ENCODE measurements at regions not wholly inside any gene's neighbourhood (a gene's known extent, or its start where the extent isn't known, plus 50 kb on each side); places are given as distances from the start of the nearest gene placed in this dataset.

DNA sequence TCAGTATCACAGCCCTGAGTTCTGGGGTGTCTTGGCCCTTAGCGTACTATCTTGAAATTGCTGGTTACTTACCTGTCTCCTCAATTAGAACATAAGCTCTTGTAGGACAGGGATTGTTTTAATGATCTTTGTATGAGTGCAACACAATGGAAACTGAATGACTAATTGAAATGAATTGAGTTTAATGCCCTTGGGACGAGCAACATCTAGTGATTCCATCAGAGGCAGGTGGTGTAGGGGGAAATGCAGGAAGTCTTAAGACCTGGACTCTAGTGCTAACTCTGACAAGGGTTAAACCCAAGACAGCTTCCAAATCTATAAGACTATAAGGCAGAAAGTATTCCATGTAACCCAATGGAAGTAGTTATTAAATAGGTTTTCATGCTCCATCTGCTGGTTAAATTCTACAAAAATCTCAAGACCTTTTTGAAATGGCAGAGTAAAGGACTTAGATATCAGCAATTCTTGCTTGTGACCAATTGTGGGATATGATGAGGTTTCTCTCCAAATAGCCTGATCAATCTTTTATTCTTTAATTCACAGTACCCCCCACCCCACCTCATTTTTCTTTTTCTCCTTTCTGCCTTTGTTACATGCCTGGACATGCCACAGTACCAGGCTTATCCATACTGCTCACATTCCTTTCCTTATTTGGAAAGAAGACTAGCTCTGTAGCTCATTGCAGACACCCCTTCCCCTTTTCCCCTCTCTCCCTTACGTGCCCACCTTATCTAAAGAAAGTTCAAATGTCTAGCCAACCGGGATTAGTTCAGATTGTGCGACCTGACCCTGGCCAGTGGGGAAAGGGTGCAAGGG is 340.8 kb downstream of the PAPSS1 start:
- H3K27ac ChIP-seq, result no peak overlapping the region
- no peak for DNase-seq
- TF ChIP-seq, protein P1, sequence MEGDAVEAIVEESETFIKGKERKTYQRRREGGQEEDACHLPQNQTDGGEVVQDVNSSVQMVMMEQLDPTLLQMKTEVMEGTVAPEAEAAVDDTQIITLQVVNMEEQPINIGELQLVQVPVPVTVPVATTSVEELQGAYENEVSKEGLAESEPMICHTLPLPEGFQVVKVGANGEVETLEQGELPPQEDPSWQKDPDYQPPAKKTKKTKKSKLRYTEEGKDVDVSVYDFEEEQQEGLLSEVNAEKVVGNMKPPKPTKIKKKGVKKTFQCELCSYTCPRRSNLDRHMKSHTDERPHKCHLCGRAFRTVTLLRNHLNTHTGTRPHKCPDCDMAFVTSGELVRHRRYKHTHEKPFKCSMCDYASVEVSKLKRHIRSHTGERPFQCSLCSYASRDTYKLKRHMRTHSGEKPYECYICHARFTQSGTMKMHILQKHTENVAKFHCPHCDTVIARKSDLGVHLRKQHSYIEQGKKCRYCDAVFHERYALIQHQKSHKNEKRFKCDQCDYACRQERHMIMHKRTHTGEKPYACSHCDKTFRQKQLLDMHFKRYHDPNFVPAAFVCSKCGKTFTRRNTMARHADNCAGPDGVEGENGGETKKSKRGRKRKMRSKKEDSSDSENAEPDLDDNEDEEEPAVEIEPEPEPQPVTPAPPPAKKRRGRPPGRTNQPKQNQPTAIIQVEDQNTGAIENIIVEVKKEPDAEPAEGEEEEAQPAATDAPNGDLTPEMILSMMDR (IDR thresholded peaks at IDR 0.05), result no peak
- intact Hi-C loops (cut with DNase I; ENCODE audit: low total_unique reads), result no loop called here
- H3K4me1 ChIP-seq, result no peaks in the 10 kb centered on the region
- H3K27me3 ChIP-seq, result no peaks in the 10 kb centered on the region
- H3K4me3 ChIP-seq, result no peak overlapping the region
- no peaks in the 10 kb centered on the region for H3K9me3 ChIP-seq
- no peaks in the 10 kb centered on the region for H3K36me3 ChIP-seq

GRCh38 chr4:107376293-107376692 is 340.2 kb upstream of the DKK2 start:
- H3K9me3 ChIP-seq, result no peaks in the 10 kb centered on the region
- no peaks in the 10 kb centered on the region for H3K27me3 ChIP-seq
- H3K4me1 ChIP-seq, result no peaks in the 10 kb centered on the region
- TF ChIP-seq, protein P1 (IDR thresholded peaks at IDR 0.05), result no peak
- H3K27ac ChIP-seq, result no peak overlapping the region
- H3K36me3 ChIP-seq, result no peaks in the 10 kb centered on the region
- no peak overlapping the region for H3K4me3 ChIP-seq
- intact Hi-C loops (cut with DNase I; ENCODE audit: low total_unique reads), result no loop called here
- no peak for DNase-seq

GRCh38 chr4:107366900-107367299 is 330.8 kb upstream of the DKK2 start:
- H3K9me3 ChIP-seq, result no peaks in the 10 kb centered on the region
- no peak for DNase-seq
- intact Hi-C loops (cut with DNase I; ENCODE audit: low total_unique reads), result no loop called here
- no peak overlapping the region for H3K27ac ChIP-seq
- no peaks in the 10 kb centered on the region for H3K36me3 ChIP-seq
- H3K4me1 ChIP-seq, result no peaks in the 10 kb centered on the region
- TF ChIP-seq, protein P1 (IDR thresholded peaks at IDR 0.05), result no peak
- no peaks in the 10 kb centered on the region for H3K27me3 ChIP-seq
- no peak overlapping the region for H3K4me3 ChIP-seq

DNA sequence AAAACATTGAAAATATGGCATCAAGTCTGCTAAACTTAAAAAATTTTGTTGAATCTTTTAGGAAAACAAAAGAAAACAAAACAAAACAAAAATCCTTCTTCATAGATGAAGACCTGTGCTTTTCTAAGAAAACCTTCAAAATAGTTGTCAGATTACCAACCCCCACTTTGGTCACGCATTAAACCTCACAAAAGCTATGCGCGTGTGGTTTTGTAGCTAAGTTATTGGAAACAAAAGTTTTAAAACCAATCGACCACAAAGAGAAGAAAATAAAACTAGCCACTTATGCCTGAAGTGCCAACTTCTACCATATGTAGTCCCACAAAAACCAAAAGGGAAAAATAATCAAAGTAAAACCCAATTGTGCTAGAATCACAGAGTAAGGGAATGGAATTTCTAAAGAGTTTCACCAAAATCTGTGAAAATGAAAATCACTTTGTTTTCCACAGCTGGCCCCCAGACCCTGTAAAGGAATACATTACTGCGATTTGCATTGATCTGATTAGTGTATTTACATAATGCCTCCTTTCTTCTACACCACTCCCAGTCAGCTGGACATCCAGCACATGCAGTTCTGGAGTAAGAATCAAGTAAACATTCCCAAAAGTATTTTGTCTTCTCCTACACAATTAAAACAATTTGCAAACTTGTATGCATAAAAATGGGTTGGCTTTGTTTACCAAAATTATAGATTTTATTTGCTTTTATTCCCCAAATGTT is 330.1 kb upstream of the DKK2 start:
- DNase-seq, result no peak
- TF ChIP-seq, protein P1 (IDR thresholded peaks at IDR 0.05), result no peak
- intact Hi-C loops (cut with DNase I; ENCODE audit: low total_unique reads), result no loop called here
- H3K27me3 ChIP-seq, result no peaks in the 10 kb centered on the region
- H3K4me3 ChIP-seq, result no peak overlapping the region
- no peak overlapping the region for H3K27ac ChIP-seq
- no peaks in the 10 kb centered on the region for H3K4me1 ChIP-seq
- H3K9me3 ChIP-seq, result no peaks in the 10 kb centered on the region
- H3K36me3 ChIP-seq, result no peaks in the 10 kb centered on the region

DNA sequence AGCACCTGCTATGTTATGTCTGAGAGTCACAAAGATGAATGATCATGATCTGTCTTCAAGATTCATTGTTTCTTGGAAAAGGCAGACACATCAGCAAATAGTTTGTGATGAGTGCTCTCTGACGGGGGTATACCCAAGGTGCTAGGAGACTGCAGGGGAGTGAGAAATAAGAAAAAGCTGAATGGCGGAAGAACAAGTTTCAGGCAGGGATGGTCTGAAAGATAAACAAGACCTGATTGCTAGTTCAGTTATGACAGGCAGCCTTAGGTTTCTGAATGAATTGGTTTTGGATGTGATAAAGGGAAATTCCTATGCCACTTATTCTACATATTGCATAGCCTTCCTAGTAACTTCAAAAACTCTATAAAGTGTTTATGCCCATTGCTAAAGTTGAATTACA is 327.0 kb upstream of the DKK2 start:
- no peaks in the 10 kb centered on the region for H3K36me3 ChIP-seq
- no peaks in the 10 kb centered on the region for H3K9me3 ChIP-seq
- H3K4me1 ChIP-seq, result no peaks in the 10 kb centered on the region
- DNase-seq, result no peak
- TF ChIP-seq, protein P1 (IDR thresholded peaks at IDR 0.05), result no peak
- H3K27me3 ChIP-seq, result no peaks in the 10 kb centered on the region
- H3K27ac ChIP-seq, result no peak overlapping the region
- H3K4me3 ChIP-seq, result no peak overlapping the region
- intact Hi-C loops (cut with DNase I; ENCODE audit: low total_unique reads), result no loop called here
